ENCODE measurements at regions not wholly inside any gene's neighbourhood (a gene's known extent, or its start where the extent isn't known, plus 50 kb on each side); places are given as distances from the start of the nearest gene placed in this dataset.

DNA sequence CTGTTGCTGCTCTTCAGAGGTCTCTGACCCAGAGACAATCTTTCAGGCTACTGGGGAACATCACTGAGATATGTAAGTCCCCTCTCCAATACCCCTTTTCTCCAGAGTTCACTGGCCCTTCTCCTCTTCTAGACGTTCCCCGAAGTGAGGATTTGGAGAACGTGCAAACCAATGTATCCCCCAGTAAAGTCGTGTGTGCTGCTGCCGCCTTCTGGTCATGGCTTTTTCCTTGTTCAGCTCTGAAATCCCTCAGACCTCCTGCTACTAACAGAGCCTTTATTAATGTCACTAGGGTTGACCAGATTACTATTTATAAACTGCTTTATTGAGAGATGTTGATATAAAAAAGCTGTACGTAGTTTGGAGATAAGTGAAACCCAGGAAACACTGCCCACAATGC is 1028.6 kb downstream of the CDH9 start:
- TF ChIP-seq POLR2A (IDR thresholded peaks at IDR 0.05) (no peak), EP300 (IDR thresholded peaks at IDR 0.05) (no peak)
- TF ChIP-seq, protein P1, sequence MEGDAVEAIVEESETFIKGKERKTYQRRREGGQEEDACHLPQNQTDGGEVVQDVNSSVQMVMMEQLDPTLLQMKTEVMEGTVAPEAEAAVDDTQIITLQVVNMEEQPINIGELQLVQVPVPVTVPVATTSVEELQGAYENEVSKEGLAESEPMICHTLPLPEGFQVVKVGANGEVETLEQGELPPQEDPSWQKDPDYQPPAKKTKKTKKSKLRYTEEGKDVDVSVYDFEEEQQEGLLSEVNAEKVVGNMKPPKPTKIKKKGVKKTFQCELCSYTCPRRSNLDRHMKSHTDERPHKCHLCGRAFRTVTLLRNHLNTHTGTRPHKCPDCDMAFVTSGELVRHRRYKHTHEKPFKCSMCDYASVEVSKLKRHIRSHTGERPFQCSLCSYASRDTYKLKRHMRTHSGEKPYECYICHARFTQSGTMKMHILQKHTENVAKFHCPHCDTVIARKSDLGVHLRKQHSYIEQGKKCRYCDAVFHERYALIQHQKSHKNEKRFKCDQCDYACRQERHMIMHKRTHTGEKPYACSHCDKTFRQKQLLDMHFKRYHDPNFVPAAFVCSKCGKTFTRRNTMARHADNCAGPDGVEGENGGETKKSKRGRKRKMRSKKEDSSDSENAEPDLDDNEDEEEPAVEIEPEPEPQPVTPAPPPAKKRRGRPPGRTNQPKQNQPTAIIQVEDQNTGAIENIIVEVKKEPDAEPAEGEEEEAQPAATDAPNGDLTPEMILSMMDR (IDR thresholded peaks at IDR 0.05), result peak in 2 of 5 experiments; percentile 10 to 19

All from tibial nerve (tissue), 4 donors.